ENCODE measurements at regions not wholly inside any gene's neighbourhood (a gene's known extent, or its start where the extent isn't known, plus 50 kb on each side); places are given as distances from the start of the nearest gene placed in this dataset.
"Not testable (repeated sequence)": the region's sequence is repeated elsewhere in the genome, so short reads cannot be mapped to it uniquely, and the experiment has no call there.

DNA sequence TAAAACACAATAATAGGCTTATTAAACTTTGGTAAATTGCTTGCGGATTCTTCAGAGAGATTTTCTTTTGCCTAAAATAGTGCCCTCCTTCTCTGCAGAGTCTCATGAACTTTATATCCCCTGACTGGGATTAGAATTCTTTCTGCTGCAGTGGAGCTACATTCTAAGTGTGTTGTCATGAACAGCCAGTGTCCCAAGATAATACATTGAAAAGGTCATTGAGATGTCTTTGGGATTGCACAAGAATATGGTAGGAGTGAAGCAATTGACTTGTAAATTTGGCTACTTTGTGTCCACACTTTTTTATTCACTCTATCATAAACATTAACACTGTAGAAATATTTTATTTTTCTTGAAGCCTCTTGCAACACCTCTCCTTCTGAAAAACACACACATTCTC, 604.5 kb downstream of the GABRG2 start:
- Histone ChIP-seq H3K9me3 (ENCODE audit: control insufficient read depth, insufficient read depth, low read length) (no peaks in the 10 kb centered on the region), H3K27ac (ENCODE audit: low read depth, low read length) (no peak overlapping the region), H3K4me3 (ENCODE audit: low read depth, low read length) (no peak overlapping the region), H3K4me1 (ENCODE audit: control insufficient read depth, insufficient read depth, low read length) (no peaks in the 10 kb centered on the region), H3K9ac (ENCODE audit: low read depth, low read length) (no peak overlapping the region), H3K36me3 (ENCODE audit: control insufficient read depth, insufficient read depth, low read length) (no peaks in the 10 kb centered on the region), H3K27me3 (ENCODE audit: control insufficient read depth, insufficient read depth, low read length) (no peaks in the 10 kb centered on the region)

DNA sequence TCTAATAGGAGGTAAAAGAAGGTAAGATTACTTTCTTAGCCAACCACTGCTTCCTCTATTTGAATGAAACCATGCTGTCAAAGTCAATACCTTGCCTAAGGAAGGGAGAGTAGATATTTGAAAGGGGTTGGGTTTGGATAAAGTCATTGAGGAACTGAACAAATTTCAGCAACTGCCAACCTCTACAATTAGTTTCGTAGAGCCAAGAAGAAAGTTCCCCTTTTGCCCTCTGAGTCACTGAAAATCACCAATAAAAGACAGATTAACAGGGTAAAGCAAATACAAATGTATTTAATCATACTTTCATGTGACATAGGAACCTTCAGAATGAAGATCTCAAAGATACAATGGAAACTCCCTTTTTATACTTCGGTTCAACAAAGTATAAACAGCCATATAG, 615.7 kb downstream of the GABRG2 start:
- no peak overlapping the region for H3K9ac ChIP-seq (ENCODE audit: low read depth, low read length)
- H3K4me3 ChIP-seq (ENCODE audit: low read depth, low read length): no peak overlapping the region
- no peaks in the 10 kb centered on the region for H3K4me1 ChIP-seq (ENCODE audit: control insufficient read depth, insufficient read depth, low read length)
- no peaks in the 10 kb centered on the region; the same call in 1 of the 2 replicates for H3K9me3 ChIP-seq (ENCODE audit: control insufficient read depth, insufficient read depth, low read length)
- H3K27me3 ChIP-seq (ENCODE audit: control insufficient read depth, insufficient read depth, low read length): no peaks in the 10 kb centered on the region
- no peak overlapping the region for H3K27ac ChIP-seq (ENCODE audit: low read depth, low read length)
- H3K36me3 ChIP-seq (ENCODE audit: control insufficient read depth, insufficient read depth, low read length): no peaks in the 10 kb centered on the region

DNA sequence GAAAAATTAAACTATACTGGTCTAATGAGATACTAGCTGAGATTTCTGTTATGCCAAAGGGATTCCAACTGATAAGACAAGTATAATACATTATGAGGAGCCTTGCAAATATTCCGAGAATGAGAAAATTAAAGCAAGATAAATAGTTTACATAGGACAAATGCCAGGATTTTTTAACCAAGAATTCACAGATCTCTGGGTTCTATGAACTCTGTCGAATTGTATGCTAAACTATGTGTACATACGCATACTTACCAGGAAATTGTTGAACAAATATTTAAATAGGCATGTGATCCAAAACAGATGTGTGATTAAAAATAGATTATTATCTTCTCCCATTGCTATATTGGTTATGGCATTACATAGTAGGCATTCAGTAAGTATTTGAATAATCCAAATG, 616.6 kb downstream of the GABRG2 start:
- no peaks in the 10 kb centered on the region for H3K4me1 ChIP-seq (ENCODE audit: control insufficient read depth, insufficient read depth, low read length)
- H3K9ac ChIP-seq (ENCODE audit: low read depth, low read length): no peak overlapping the region
- no peaks in the 10 kb centered on the region for H3K36me3 ChIP-seq (ENCODE audit: control insufficient read depth, insufficient read depth, low read length)
- no peaks in the 10 kb centered on the region for H3K27me3 ChIP-seq (ENCODE audit: control insufficient read depth, insufficient read depth, low read length)
- H3K27ac ChIP-seq (ENCODE audit: low read depth, low read length): no peak overlapping the region
- H3K4me3 ChIP-seq (ENCODE audit: low read depth, low read length): no peak overlapping the region
- no peaks in the 10 kb centered on the region; the same call in 1 of the 2 replicates for H3K9me3 ChIP-seq (ENCODE audit: control insufficient read depth, insufficient read depth, low read length)

DNA sequence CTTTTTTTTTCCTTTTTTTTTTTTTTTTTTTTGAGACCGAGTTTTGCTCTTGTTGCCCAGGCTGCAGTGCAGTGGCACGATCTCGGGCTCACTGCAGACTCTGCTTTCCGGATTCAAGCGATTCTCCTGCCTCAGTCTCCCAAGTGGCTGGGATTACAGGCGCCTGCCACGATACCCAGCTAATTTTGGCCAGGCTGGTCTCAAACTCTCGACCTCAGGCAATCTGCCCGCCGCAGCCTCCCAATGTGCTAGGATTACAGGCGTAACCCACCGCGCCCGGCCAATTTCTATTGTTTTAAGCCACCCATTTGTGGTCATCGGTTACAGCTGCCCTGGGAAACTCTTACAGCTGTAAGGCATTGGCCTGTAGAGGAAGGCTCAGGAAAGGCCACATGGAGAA, 617.7 kb downstream of the GABRG2 start:
- no peak overlapping the region for H3K4me3 ChIP-seq (ENCODE audit: low read depth, low read length)
- H3K36me3 ChIP-seq (ENCODE audit: control insufficient read depth, insufficient read depth, low read length): no peaks in the 10 kb centered on the region
- no peaks in the 10 kb centered on the region for H3K4me1 ChIP-seq (ENCODE audit: control insufficient read depth, insufficient read depth, low read length)
- H3K27ac ChIP-seq (ENCODE audit: low read depth, low read length): no peak overlapping the region
- no peaks in the 10 kb centered on the region for H3K27me3 ChIP-seq (ENCODE audit: control insufficient read depth, insufficient read depth, low read length)
- H3K9me3 ChIP-seq (ENCODE audit: control insufficient read depth, insufficient read depth, low read length): no peaks in the 10 kb centered on the region; the same call in 1 of the 2 replicates
- no peak overlapping the region for H3K9ac ChIP-seq (ENCODE audit: low read depth, low read length)

DNA sequence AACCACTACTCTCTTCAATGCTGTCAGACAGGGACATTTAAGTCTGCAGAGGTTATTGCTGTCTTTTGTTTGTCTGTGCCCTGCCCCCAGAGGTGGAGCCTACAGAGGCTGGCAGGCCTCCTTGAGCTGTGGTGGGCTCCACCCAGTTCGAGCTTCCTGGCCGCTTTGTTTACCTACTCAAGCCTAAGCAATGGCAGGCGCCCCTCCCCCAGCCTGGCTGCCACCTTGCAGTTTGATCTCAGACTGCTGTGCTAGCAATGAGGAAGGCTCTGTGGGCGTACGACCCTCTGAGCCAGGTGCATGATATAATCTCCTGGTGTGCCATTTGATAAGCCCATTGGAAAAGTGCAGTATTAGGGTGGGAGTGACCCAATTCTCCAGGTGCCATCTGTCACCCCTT, 628.7 kb downstream of the GABRG2 start:
- H3K27ac ChIP-seq (ENCODE audit: low read depth, low read length); H3K9ac ChIP-seq (ENCODE audit: low read depth, low read length); H3K27me3 ChIP-seq (ENCODE audit: control insufficient read depth, insufficient read depth, low read length); H3K4me3 ChIP-seq (ENCODE audit: low read depth, low read length); H3K36me3 ChIP-seq (ENCODE audit: control insufficient read depth, insufficient read depth, low read length); H3K4me1 ChIP-seq (ENCODE audit: control insufficient read depth, insufficient read depth, low read length): not testable (repeated sequence)
- peaks cover 21% of the 10 kb centered on the region for H3K9me3 ChIP-seq (ENCODE audit: control insufficient read depth, insufficient read depth, low read length)

DNA sequence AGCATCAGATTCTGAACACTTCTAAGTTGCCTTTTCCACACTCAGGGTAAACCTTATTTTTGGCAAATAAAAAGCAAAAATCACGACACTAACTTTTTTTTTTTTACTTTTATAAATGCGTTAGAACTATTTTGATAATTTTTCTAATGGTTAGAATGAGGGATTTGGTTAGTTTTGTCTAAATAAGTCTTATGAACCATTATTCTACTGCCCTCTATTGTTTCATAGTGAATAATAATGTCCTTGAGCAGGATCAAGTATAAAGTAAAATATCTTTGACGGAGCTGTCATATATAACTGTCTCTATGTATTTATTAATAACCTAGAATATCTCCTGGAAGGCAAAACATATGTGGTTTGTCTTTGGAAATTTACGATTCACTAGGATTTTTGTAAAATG, 631.8 kb downstream of the GABRG2 start:
- H3K36me3 ChIP-seq (ENCODE audit: control insufficient read depth, insufficient read depth, low read length): no peaks in the 10 kb centered on the region
- H3K4me3 ChIP-seq (ENCODE audit: low read depth, low read length): no peak overlapping the region
- no peak overlapping the region for H3K27ac ChIP-seq (ENCODE audit: low read depth, low read length)
- H3K9ac ChIP-seq (ENCODE audit: low read depth, low read length): no peak overlapping the region
- no peaks in the 10 kb centered on the region for H3K4me1 ChIP-seq (ENCODE audit: control insufficient read depth, insufficient read depth, low read length)
- H3K9me3 ChIP-seq (ENCODE audit: control insufficient read depth, insufficient read depth, low read length): peaks cover 23% of the 10 kb centered on the region
- H3K27me3 ChIP-seq (ENCODE audit: control insufficient read depth, insufficient read depth, low read length): no peaks in the 10 kb centered on the region

DNA sequence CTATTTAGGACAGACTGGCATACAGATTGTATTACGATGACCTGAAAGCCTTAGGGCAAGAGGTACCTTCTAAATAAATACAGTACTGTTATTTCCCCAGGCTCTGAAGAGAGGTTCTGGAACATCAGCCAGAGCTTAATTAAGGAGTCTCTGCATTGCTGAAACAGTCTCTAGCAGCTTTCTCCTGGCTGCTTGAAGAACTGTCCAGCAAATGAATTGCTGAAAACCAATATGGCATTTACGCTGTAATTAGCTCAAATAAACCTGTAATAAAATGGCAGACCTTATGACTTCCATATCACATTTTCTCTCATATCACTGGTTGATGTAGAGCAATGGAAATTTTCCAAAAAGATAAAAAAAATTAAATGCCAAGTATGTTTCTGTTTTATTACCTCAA, 636.3 kb downstream of the GABRG2 start:
- Histone ChIP-seq H3K4me3 (ENCODE audit: low read depth, low read length) (no peak overlapping the region), H3K36me3 (ENCODE audit: control insufficient read depth, insufficient read depth, low read length) (no peaks in the 10 kb centered on the region), H3K27ac (ENCODE audit: low read depth, low read length) (no peak overlapping the region), H3K9ac (ENCODE audit: low read depth, low read length) (no peak overlapping the region), H3K27me3 (ENCODE audit: control insufficient read depth, insufficient read depth, low read length) (no peaks in the 10 kb centered on the region), H3K9me3 (ENCODE audit: control insufficient read depth, insufficient read depth, low read length) (peaks cover 4% of the 10 kb centered on the region; the same call in 1 of the 2 replicates), H3K4me1 (ENCODE audit: control insufficient read depth, insufficient read depth, low read length) (no peaks in the 10 kb centered on the region)

DNA sequence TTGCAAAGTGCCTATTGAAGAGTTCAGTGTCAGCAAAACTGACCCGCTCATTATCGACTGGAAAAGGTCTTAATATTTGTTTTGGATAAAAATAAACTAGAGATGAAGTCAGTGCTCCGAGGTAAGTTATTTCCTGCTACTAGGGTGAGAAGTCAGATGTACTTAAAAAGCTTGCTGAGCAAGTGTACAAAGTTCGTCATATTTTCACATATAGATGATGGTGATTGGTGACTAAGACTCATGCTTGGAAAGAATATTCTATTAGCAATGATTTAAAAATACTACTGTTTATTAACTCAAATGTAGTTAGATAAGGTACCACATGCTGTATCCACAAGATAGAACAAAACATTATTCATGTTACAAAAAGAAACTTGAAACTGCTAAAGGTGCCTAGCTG, 643.7 kb downstream of the GABRG2 start:
- H3K36me3 ChIP-seq (ENCODE audit: control insufficient read depth, insufficient read depth, low read length): no peaks in the 10 kb centered on the region
- H3K4me1 ChIP-seq (ENCODE audit: control insufficient read depth, insufficient read depth, low read length): no peaks in the 10 kb centered on the region
- no peak overlapping the region for H3K9ac ChIP-seq (ENCODE audit: low read depth, low read length)
- no peaks in the 10 kb centered on the region; the same call in 1 of the 2 replicates for H3K9me3 ChIP-seq (ENCODE audit: control insufficient read depth, insufficient read depth, low read length)
- H3K27ac ChIP-seq (ENCODE audit: low read depth, low read length): no peak overlapping the region
- H3K4me3 ChIP-seq (ENCODE audit: low read depth, low read length): no peak overlapping the region
- no peaks in the 10 kb centered on the region for H3K27me3 ChIP-seq (ENCODE audit: control insufficient read depth, insufficient read depth, low read length)

DNA sequence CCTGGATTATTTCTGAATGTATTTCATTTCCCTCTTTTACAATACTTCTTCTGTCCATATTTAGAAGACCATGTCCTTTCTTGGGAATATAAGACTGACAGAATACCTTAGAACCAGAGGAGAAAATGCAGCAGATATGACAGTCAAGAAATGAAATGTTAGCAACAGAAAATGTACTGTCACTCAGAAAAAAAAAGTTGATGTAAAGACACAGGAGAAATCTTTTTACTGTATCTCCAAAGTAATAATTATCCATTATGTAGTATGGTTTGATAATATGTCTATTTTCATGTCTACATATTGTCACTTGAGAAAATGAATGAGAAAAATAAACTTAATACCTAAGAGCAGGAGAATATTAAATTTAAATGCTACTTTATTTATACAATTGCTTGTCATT, 652.1 kb downstream of the GABRG2 start:
- Histone ChIP-seq H3K9me3 (ENCODE audit: control insufficient read depth, insufficient read depth, low read length) (peaks cover 12% of the 10 kb centered on the region; the same call in 1 of the 2 replicates), H3K27ac (ENCODE audit: low read depth, low read length) (no peak overlapping the region), H3K4me1 (ENCODE audit: control insufficient read depth, insufficient read depth, low read length) (no peaks in the 10 kb centered on the region), H3K36me3 (ENCODE audit: control insufficient read depth, insufficient read depth, low read length) (no peaks in the 10 kb centered on the region), H3K4me3 (ENCODE audit: low read depth, low read length) (no peak overlapping the region), H3K9ac (ENCODE audit: low read depth, low read length) (no peak overlapping the region), H3K27me3 (ENCODE audit: control insufficient read depth, insufficient read depth, low read length) (no peaks in the 10 kb centered on the region)

DNA sequence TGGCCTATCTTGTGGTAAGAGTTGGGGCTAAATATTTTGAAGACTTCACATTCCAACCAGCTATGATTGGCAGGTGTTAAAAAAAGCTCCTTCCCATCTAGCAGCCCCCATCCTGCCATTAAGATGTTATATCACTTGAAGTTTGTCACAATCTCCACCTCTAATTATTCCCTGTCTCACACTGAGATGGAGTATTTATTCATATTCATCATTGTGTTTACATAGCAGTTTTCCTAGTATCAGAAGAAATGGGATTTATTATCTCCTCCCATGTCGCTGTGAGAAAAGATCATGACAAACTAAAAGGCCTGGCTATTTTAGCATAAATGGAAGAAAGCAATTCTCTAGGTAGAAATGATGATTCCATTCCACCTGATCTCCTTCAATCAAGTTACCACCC, 653.6 kb downstream of the GABRG2 start:
- H3K9ac ChIP-seq (ENCODE audit: low read depth, low read length): no peak overlapping the region
- H3K36me3 ChIP-seq (ENCODE audit: control insufficient read depth, insufficient read depth, low read length): no peaks in the 10 kb centered on the region
- no peaks in the 10 kb centered on the region for H3K4me1 ChIP-seq (ENCODE audit: control insufficient read depth, insufficient read depth, low read length)
- H3K9me3 ChIP-seq (ENCODE audit: control insufficient read depth, insufficient read depth, low read length): peaks cover 12% of the 10 kb centered on the region; the same call in 1 of the 2 replicates
- no peak overlapping the region for H3K4me3 ChIP-seq (ENCODE audit: low read depth, low read length)
- no peak overlapping the region for H3K27ac ChIP-seq (ENCODE audit: low read depth, low read length)
- H3K27me3 ChIP-seq (ENCODE audit: control insufficient read depth, insufficient read depth, low read length): no peaks in the 10 kb centered on the region

DNA sequence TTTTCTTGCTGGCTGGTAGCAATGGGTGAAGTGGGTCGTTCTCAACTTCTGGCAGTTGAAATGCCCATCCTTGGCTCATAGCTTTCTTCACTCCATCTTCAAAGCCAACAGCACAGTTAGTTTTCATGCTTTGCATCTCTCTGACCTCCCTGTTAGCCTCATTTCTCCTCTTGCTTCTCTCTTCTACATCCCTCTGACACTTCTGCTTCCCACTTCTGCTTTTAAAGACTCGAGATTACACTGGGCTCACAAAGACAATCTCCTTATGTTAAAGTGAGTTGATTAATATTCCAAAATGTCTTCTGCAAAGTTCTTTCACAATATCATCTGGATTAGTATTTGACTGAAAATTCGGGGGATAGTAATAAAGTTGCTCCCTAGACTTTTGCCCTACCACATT, 684.8 kb upstream of the CCNG1 start:
- Histone ChIP-seq H3K4me3 (ENCODE audit: low read depth, low read length) (no peak overlapping the region), H3K27me3 (ENCODE audit: control insufficient read depth, insufficient read depth, low read length) (no peaks in the 10 kb centered on the region), H3K36me3 (ENCODE audit: control insufficient read depth, insufficient read depth, low read length) (no peaks in the 10 kb centered on the region), H3K9me3 (ENCODE audit: control insufficient read depth, insufficient read depth, low read length) (no peaks in the 10 kb centered on the region), H3K27ac (ENCODE audit: low read depth, low read length) (no peak overlapping the region), H3K9ac (ENCODE audit: low read depth, low read length) (no peak overlapping the region), H3K4me1 (ENCODE audit: control insufficient read depth, insufficient read depth, low read length) (no peaks in the 10 kb centered on the region)

DNA sequence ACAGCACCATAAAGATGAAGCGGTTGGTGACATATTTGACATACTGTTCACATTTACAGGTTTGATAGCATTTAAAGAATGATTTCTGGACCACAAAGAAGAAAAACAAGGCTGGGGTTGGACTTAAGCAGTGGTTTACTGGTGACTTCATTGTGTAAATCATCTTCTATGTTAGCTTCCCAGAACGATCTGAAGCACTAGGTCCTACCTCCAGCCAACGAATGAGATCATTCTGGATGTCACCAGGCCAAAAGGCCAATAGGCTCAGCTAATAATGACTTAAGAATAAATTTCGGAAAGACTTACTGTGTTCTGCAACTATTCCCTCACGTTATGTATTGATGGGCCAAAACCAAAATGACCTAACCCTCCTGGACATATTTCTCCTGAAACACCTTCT, 675.3 kb upstream of the CCNG1 start:
- Histone ChIP-seq H3K4me1 (ENCODE audit: control insufficient read depth, insufficient read depth, low read length) (no peaks in the 10 kb centered on the region), H3K9me3 (ENCODE audit: control insufficient read depth, insufficient read depth, low read length) (no peaks in the 10 kb centered on the region), H3K36me3 (ENCODE audit: control insufficient read depth, insufficient read depth, low read length) (no peaks in the 10 kb centered on the region), H3K27ac (ENCODE audit: low read depth, low read length) (no peak overlapping the region), H3K27me3 (ENCODE audit: control insufficient read depth, insufficient read depth, low read length) (no peaks in the 10 kb centered on the region), H3K9ac (ENCODE audit: low read depth, low read length) (no peak overlapping the region), H3K4me3 (ENCODE audit: low read depth, low read length) (no peak overlapping the region)

Measured in HUES48 (cell line).